ENCODE measurements at regions not wholly inside any gene's neighbourhood (a gene's known extent, or its start where the extent isn't known, plus 50 kb on each side); places are given as distances from the start of the nearest gene placed in this dataset.

DNA sequence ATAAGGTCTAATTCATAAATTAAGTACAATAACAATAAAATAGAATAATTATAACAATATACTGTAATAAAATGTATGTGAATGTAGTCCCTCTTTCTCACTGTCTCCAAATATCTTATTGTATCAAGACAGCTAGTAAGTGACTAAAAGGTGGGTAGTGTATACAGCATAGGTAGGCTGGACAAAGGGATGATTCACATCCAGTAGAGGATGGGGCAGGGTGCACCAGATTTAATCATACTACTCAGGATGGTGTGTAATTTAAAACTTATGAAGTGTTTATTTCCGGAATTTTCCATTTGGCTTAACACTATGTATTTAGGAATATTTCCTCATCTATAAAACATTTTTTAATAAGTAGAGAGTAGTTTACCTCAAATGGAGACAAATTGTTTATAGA is 876.1 kb upstream of the CADM2 start:
- no peak for DNase-seq

DNA sequence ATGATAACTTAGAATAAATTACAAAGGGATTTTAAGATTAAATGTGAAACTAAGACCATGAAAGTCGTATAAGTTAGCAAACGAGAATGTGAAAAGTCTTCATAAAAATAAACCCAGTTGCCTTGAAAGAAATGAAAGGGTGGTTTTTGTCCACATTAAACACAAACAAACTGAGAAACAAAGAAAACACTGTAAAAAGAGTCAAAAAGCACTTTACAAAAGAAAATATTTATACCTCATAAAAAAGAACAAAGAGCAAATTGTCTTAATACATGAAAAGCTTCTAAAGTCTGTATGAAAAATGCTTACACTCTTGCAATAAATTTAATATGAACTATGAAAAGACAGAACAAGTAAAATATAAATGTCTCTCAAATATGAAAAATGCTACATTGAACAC is 865.9 kb upstream of the CADM2 start:
- no peak for DNase-seq

DNA sequence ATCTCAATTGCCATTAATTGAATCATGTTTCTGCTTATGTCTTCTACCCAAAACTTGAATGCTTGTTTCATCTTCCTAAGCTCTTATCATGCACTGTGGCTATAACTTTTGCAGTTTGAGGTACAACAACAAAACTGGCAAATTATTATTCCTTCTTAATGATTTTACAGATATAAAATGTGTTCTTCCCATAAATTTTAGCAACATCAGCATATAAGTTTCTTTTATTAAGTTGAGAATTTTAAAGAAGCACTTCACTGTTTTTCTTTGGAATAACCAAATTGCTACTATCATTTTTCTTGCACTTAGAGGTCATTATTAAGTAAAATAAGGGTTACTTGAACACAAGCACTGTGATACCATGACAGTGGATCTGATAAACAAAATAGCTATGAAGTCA is 862.6 kb upstream of the CADM2 start:
- DNase-seq: no peak

DNA sequence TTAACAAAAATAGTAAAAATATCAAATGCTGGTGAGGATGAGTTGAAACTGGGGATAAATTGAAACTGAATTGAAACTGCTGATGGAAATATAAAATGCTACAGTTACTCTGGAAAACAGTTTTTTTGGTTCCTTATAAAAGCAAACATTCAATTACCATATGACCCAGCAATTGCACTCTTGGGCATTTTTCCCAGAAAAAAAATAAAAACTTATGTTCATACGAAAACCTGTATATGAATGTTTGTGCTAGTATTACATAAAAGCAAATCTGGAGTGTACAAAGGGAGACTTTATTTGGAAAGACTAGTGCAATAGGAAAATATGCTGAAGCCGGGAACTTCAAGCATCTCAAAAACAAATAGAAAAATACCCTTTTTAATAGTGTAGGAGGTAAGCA is 857.9 kb upstream of the CADM2 start:
- no peak for DNase-seq

DNA sequence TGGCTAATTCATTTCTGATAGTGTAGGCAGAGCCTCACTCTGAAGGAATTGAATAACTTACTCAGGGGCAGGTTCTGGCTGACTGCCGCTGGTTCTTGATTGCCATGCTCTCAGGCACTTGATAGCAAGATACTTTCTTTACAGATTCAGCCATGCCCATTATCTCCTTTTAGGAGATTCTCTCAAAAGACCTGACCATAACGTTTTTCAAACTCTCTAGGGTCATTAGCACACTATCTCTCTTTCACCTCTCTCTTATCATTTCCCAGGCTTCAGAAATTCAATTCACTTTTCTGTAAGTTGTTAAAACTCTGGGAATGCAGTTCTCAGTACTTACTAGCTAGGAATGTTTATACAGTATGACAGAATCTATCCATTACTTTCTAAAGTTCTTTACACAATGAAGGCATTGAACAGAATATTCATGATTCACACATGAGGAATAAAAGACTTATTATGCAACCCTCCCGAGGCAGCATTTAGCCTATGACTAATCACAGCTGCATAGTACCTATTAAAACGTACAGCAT is 850.3 kb upstream of the CADM2 start:
- DNase-seq: peak; percentile 4

DNA sequence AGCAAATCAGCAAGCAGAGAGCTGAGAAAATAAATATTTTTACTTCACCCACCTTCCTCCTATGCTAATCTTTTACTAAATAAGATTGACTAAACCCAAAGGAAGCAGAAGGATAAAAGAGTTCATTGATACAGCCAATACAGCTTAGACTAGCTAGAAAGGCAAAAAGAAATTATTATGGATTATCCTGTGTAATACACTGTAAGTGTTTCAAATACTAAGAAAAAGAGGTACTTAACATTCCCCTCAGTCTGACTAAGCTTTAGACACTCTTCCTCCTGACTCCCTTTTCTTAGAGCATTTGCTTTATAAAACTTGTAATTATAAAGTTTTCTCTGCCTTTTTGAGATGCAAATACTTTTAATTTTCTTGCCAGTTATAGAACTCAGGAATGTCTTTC is 848.9 kb upstream of the CADM2 start:
- DNase-seq: no peak

DNA sequence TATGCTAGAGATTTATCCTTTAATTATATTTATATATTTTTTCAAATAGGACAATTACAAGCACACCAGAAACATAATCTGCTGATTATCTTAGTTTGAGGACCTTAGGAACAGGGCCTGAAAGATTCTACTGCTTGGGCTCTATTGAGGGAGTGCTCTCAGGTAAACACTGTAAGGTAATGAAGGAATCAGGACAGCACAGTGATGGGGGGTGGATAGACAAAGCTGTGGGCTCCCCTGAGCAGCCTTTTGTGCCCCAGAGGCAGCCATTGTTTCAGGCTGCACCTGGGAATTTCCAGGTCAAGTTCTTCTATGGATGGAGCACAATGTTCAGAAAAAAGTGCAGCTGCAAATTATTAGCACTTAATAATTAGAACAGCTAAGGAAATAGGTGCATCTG is 848.0 kb upstream of the CADM2 start:
- DNase-seq: no peak

DNA sequence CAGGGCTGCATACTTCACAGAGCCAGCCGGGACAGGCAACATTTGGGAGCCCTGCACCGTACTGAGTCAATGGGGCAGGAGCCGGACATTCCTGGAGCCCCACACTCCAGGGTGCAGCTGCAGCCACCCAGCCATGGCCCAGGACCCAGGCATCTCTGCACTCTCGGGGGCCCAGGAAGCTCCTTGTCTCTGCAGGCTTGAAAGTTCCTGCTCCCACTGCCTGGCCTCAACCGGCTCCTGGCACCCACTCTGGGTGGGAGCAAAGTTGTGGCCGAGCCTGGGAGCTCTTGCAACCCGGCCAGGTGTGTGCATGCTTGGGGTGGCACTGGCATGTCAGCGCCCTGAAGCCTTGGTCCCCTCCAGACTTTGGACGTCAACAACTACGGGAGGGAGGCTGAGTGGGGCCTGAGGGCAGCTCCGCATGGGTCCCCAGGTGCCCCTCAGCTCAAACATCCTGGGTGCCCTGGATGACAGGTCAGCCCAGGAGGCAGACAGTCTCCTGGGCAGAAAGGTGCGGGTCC is 833.5 kb upstream of the CADM2 start:
- DNase-seq: no peak

DNA sequence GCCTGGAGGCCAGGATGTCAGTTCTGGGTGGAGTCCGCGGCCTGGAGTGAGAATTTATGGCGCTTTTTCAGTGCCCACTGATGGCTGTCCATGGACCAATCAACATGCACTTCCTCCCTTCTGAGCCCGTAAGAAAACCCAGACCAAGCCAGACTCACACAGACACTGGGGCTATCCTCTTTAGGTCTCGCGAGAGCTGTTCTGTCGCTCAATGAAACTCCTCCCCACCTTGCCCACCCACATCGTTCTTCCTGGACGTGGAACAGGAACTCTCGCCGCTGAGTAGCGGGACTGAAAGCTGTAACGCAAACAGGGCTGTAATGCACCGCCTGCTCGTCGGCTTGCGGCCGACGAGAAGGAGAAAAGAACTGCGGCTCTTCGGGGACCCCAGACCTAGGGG is 833.0 kb upstream of the CADM2 start:
- no peak for DNase-seq

DNA sequence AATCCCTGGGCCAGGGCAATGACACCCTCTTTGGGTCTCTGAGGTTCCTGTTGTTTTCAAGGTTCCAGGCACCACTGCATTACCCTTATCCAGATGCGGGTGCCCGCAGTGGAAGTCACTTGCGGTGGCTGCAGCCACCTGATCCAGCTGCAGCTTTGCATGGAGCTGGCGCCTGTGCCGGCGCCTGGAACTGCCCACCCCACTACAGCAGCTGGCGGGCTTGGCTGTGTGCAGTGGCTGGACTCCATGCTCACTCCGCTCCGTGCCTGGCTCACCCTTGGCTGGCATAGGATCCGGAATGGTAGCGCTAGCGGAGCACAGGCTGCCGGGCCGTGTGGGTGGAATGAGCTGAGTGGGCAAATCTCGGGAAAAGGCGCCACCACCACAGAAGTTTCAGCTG is 832.6 kb upstream of the CADM2 start:
- DNase-seq: no peak

DNA sequence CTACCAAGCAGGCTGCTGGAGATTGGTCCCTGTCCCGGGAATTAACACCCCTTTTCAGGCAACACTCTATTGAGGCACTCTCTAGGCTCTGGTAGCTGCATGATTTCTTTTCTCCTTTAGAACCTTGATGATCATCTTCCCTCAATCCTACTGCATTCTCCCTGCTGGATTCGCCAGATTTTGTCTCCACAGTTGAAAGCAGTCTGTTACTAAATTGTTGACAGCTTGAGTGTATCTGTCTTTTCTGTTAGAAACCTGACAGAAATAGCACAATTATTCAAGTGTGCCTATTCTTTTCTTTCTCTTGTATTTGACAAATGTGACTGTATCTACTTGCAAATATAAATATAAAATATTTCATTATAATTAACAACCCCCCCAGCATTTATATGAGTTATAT is 830.8 kb upstream of the CADM2 start:
- DNase-seq: no peak

DNA sequence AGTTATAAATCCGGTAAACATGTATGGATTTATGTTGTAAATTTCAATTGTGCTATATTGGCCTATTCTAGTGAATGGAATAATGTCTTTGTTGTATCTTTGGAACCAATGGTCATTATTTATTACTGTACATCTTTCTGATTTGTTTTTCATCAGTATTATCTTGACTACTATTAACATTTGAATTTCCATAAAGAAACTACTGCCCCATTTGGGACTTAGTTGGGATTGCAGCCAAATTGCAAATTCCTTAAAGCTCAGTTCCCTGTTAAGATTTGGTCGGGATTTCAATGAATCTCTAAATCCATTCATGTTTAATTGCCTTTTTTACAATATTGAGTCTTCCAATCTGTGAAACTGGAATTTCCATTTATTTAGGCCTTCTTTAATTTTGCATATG is 822.4 kb upstream of the CADM2 start:
- no peak for DNase-seq

DNA sequence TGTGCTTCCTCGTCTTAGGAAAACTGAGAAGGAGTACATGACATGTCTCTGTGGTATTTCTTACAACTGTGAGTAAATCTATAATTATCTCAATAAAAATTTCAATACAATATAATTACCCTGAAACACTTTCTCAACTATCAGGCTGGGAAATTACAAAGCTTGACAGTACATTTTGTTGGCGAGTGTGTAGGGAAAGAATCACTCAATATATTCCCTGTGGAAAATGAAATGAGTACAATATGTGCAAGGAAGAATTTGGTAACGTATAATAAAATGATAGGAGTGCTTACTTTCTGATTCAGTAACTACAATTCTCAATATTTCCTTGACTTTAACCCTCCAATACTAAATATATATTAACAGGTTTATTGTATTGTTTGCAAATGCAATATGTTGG is 818.2 kb upstream of the CADM2 start:
- DNase-seq: no peak

DNA sequence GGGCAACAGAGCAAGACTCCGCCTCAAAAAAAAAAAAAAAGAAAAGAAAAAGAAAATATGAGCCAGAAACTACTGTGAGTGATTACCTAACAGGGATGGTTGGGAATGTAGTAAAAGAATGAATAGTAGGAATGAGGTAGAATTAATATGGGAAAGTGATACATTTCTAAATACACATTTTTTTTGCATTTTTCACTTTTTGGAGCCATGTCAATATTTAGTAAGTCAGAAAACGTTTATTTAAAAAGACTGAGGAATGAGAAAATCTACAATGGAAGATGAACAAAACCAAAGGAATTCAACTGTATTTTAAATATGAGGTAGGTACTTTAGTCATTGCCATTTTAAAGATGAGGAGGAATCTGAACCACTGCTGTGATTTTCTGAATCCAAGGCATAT is 817.2 kb upstream of the CADM2 start:
- DNase-seq: no peak

DNA sequence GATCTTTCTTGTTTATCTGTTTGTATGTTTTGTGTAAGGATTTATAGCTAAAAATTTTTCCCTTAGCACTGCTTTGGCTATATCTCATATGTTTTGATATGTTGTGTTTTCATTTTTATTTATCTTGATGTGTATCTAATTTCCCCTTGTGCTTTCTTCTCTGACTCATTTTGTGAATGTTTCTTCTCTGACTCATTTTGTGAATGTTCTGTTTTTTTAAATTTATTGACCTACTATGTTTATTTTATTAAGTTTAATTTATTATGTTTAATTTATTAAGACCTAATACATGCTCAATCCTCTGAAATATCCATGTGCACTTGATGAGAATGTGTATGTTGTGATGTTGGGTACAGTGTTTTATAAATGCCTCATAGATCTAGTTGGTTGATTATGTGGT is 793.5 kb upstream of the CADM2 start:
- no peak for DNase-seq

DNA sequence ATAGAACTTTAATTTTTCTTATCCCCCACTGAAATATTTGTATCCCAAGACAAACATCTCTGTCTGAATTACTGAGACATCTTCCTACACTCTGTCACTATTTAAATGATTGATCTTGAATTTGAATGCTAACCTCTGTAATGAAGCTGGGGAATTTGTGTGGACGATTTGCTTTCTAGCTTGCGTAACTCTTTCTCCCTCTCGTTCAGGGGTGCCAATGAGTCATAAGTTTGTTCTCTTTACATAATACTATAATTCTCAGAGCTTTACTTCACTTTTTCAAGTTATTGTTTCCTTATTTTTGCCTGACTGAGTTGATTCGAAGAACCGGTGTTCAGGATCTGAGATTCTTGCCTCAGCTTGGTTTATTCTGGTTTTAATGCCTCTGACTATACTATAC is 783.3 kb upstream of the CADM2 start:
- no peak for DNase-seq

DNA sequence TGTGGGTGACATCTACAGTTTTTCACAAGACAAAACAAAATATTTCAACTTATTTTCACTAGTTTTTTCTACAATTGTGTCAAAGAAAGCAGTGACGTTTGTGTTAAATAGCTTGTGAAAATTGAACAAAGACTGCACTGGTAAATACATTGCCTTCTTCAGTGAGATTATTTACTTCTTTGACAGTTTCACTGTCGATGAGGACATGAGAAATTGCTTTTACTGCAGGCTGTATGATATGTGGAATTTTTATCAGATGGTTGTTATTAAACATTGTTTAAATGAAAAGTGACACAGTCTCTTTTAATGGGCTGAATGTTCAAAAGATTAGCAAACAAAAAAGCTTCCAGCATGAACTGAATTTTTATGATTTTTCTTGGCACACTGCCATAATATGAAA is 773.9 kb upstream of the CADM2 start:
- DNase-seq: no peak

DNA sequence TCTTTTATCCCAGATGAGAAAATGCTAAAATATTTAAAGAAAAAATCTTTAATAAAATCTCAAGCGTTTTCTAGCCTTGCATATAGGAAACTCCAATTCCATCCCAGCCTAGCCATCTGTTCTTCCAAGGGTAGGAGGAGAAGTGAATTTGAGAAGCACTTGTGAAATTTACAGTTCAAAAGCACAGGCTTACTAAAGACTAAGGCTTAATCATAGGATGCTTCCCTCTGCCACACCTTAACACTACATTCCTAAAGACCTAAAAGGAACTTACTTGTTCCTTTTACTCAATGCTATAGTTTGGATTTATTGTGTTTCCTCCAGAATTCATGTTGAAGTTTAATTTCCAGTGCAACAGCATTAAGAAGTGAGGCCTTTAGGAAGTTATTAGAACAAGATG is 764.8 kb upstream of the CADM2 start:
- no peak for DNase-seq

DNA sequence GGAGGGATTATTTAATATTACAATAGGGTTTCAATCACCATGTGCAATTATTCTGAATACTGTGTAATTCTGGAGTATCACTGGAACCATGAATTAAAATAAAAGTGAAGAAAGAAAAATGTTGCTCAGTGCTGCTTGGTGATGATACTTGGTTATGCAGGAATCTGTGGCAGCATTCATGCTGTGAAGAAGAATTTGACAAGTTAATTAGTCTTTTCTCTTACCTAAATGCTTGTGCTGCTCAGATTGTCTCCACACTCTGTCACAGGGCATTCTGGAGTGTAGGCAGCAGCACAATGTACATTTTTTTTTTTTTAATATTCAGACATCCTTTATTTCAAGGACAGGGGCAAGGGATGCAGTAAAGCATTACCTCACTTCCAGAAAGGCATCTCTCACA is 749.3 kb upstream of the CADM2 start:
- no peak for DNase-seq

DNA sequence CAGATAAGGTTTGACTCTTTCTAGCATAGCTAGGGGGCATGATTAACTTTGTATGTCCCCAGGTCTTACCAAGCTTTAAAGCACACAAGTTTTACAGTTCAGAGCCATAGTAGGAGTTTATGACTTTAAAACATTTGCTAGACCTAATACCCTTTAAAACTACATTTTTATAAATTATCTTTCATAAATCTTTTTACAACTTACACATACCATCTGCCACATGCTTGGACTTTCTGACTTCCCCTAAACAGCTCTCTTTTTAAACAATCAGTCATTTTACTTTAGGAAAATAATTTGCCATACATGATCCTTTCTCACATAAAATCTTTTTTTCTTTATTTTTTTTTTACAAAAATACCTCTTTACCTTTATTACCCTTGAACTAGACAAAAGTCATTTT is 735.3 kb upstream of the CADM2 start:
- DNase-seq: no peak

DNA sequence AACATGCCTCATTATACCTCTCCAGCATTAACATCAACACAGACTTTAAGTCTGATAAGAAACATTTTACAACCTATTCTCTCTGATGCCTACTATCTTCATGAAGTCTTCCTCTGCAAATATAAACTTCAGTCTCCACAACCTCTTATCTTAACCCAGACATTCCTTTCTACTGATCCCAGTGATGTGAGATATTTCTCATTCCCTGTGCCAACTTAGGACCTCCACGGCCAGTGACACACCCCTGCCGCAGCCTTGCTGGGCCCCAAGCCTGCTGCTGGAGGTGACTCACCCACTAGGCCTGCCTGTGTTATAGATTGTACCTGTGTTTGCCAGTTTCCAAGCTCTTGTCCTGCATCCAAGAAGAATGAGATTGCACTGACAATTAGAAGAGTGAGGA is 734.5 kb upstream of the CADM2 start:
- no peak for DNase-seq

DNA sequence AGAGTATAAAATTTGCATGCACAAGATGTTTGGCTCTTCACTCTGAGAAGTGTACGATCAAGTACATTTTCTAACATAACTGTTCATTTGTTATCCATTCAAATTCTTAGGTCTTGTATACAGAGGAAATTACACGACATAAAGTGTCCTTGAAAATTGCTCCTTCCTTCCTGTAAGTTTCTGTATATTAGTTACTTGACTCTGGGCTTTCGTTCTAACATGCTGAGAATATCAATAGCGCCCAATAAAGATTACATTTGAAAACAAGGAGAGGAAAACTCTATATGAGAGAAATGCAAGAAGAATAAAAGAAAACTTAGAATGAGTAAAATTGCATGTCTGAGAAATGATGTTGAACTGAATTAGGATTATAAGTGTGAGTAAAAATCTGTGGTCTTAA is 722.5 kb upstream of the CADM2 start:
- DNase-seq: no peak

DNA sequence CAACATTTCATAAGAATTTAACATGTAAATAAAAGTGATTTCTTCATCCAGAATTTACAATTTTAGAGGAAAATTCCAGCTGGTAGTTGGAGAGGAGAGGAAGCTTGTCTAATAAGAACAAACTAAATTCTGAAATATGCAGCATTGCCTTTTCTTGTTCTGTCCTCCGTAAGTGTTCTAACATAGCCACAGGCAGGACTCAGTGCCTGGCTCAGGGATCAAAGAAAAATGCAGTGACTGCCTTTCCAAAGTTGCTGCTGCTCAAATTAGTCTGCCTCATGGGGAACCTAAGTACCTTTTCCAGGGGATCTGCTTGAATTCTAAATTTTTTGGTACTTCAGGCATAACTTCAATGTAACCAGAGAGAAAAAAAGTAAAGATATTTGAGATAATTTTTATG is 713.0 kb upstream of the CADM2 start:
- no peak for DNase-seq

DNA sequence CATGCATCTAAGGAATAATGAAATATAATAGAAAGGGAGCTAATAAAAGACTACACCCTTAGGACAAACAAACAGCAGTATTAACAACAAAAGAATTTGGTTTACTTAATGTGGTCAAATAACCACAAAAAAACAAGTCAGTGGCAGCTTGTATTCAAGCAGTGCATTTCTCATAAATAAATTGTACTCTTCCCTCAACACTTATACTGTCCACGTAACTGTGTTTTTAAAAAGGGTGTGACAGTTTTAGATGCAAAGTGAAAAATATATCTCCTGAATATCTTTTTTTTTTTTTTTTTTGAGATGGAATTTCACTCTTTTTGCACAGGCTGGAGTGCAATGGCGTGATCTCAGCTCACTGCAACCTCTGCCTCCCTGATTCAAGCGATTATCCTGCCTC is 698.2 kb upstream of the CADM2 start:
- DNase-seq: no peak

DNA sequence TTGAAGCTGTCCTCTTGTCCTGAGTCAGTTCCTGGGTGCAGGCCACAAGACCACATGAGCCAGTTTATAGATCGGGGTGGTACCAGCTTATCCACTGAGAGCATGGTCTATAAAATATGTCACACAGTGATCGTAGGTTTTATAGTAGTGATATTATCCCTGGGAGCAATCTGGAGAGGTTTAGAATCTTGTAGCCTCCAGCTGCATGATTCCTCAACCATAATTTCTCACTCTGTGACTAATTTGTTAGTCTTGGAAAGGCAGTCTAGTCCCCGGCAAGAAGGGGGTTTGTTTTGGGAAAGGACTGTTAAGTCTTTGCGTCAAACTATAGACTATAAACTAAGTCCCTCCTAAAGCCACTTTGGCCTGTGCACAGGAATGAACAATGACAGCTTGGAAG is 693.0 kb upstream of the CADM2 start:
- DNase-seq: no peak

DNA sequence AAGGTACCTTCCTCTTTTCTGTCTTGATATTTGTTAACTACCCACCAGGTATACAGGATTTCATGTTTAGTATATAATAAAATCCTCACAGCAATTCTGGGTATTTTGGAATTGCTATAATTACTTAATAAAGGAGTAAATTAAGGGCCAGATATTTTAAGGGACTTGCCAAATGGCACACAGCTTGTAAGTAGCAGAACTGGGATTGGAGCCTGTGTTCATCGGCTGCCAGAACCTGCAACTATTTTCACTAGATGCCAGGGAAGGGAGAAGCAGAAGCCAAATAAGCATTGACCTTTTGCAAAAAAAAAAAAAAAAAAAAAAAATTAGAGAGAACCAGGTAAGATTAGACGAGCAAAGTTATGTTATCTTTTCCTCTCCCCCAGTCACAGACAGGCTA is 683.3 kb upstream of the CADM2 start:
- DNase-seq: no peak
